Activated CD8-positive, alpha-beta memory T cell treated with anti-CD3 and anti-CD28 coated beads, Interleukin-2, amount 10 ng/mL, durations not matched to agents 7 days and 5 days (primary cell): ENCODE measurements at regions not wholly inside any gene's neighbourhood (a gene's known extent, or its start where the extent isn't known, plus 50 kb on each side); places are given as distances from the start of the nearest gene placed in this dataset.

Experiments used
- ATAC-seq: fragments of 150-1000 bp; cut with Tn5 transposase; one replicate; pipeline ENCODE4 v1.10.0; 2021; ENCODE audit warnings: moderate library complexity
- CTCF ChIA-PET: fragments of 350-600 bp; sonication (Branson Sonifier 250); formaldehyde crosslinking; loops from one replicate; lab custom pipeline; 2021; ENCODE audit warnings: antibody characterized with exemption; lab: Charles Lee
- DNase-seq: peaks from one replicate; pipeline ENCODE4 v3.0.0-alpha.2; 2020
- H3K27ac Mint-ChIP-seq: one replicate; pipeline ENCODE4 v1.8.0; 2021; ENCODE audit warnings: mild to moderate bottlenecking, mixed read lengths
- H3K27me3 Mint-ChIP-seq: one replicate; pipeline ENCODE4 v1.8.0; 2021; ENCODE audit warnings: mixed read lengths
- H3K36me3 Mint-ChIP-seq: one replicate; pipeline ENCODE4 v1.8.0; 2021; ENCODE audit warnings: mild to moderate bottlenecking, mixed read lengths
- H3K4me1 Mint-ChIP-seq: one replicate; pipeline ENCODE4 v1.8.0; 2021; ENCODE audit warnings: mixed read lengths
- H3K4me3 Mint-ChIP-seq: one replicate; pipeline ENCODE4 v1.8.0; 2021; ENCODE audit warnings: mild to moderate bottlenecking, moderate library complexity, mixed read lengths
- H3K9me3 Mint-ChIP-seq: one replicate; pipeline ENCODE4 v1.8.0; 2022; ENCODE audit warnings: low read depth, mixed read lengths

GRCh38 chr15:70395164-70395563 is 297.4 kb upstream of the TLE3 start:
- CTCF ChIA-PET = no interaction called here
- Mint-ChIP-seq H3K27me3 (peaks cover 21% of the 10 kb centered on the region), H3K4me3 (no peak overlapping the region), H3K27ac (no peak overlapping the region), H3K4me1 (no peaks in the 10 kb centered on the region), H3K9me3 (no peaks in the 10 kb centered on the region), H3K36me3 (no peaks in the 10 kb centered on the region)
- ATAC-seq = no peak
- no peak for DNase-seq

- H3K4me1 Mint-ChIP-seq = no peaks in the 10 kb centered on the region
- H3K27ac Mint-ChIP-seq = no peak overlapping the region
- no peaks in the 10 kb centered on the region for H3K36me3 Mint-ChIP-seq
- no peaks in the 10 kb centered on the region for H3K9me3 Mint-ChIP-seq
- DNase-seq (no peak), ATAC-seq (no peak)
- H3K27me3 Mint-ChIP-seq = peaks cover 16% of the 10 kb centered on the region
- CTCF ChIA-PET = no interaction called here
- H3K4me3 Mint-ChIP-seq = no peak overlapping the region
Measured at GRCh38 chr15:70390723-70391122, 293.0 kb upstream of the TLE3 start.

- no peaks in the 10 kb centered on the region for H3K9me3 Mint-ChIP-seq
- no peak overlapping the region for H3K27ac Mint-ChIP-seq
Measured at GRCh38 chr15:70387993-70388392, 290.3 kb upstream of the TLE3 start.

GRCh38 chr15:70387081-70387480 is 289.4 kb upstream of the TLE3 start:
- no peak overlapping the region for H3K27ac Mint-ChIP-seq
- H3K4me1 Mint-ChIP-seq = no peaks in the 10 kb centered on the region
- ATAC-seq (no peak), DNase-seq (peak; percentile 26)
- peaks cover 5% of the 10 kb centered on the region for H3K27me3 Mint-ChIP-seq
- no peak overlapping the region for H3K4me3 Mint-ChIP-seq
- no peaks in the 10 kb centered on the region for H3K36me3 Mint-ChIP-seq
- H3K9me3 Mint-ChIP-seq = peaks cover under 1% of the 10 kb centered on the region
- CTCF ChIA-PET = no interaction called here

More at GRCh38 chr15:70387993-70388392, 290.3 kb upstream of the TLE3 start:
- Mint-ChIP-seq H3K4me1 (no peaks in the 10 kb centered on the region), H3K27me3 (peaks cover 5% of the 10 kb centered on the region), H3K36me3 (no peaks in the 10 kb centered on the region), H3K4me3 (no peak overlapping the region)
- ATAC-seq (no peak), DNase-seq (no peak)
- CTCF ChIA-PET = interaction anchor here (1.2 kb wide), 1 partner anchor 79 kb away, joined by 3 read pairs; no protein-coding TSS in a partner anchor

- H3K4me3 Mint-ChIP-seq = no peak overlapping the region
- ATAC-seq = no peak
Measured at GRCh38 chr15:70385711-70386110, 288.0 kb upstream of the TLE3 start.

GRCh38 chr15:70385052-70385451 is 287.3 kb upstream of the TLE3 start:
- Mint-ChIP-seq H3K27ac (no peak overlapping the region), H3K4me3 (no peak overlapping the region), H3K4me1 (no peaks in the 10 kb centered on the region), H3K36me3 (no peaks in the 10 kb centered on the region), H3K27me3 (peaks cover 2% of the 10 kb centered on the region), H3K9me3 (peaks cover 3% of the 10 kb centered on the region)
- no peak for DNase-seq
- CTCF ChIA-PET = no interaction called here
- no peak for ATAC-seq

More at GRCh38 chr15:70385711-70386110, 288.0 kb upstream of the TLE3 start:
- no peaks in the 10 kb centered on the region for H3K36me3 Mint-ChIP-seq
- DNase-seq = no peak
- H3K4me1 Mint-ChIP-seq = no peaks in the 10 kb centered on the region
- CTCF ChIA-PET = no interaction called here
- peaks cover 2% of the 10 kb centered on the region for H3K27me3 Mint-ChIP-seq
- peaks cover 3% of the 10 kb centered on the region for H3K9me3 Mint-ChIP-seq
- no peak overlapping the region for H3K27ac Mint-ChIP-seq

- H3K27me3 Mint-ChIP-seq = peaks cover 2% of the 10 kb centered on the region
- peaks cover 3% of the 10 kb centered on the region for H3K9me3 Mint-ChIP-seq
- no peak overlapping the region for H3K4me3 Mint-ChIP-seq
- CTCF ChIA-PET = no interaction called here
- ATAC-seq (no peak), DNase-seq (no peak)
- no peak overlapping the region for H3K27ac Mint-ChIP-seq
- H3K4me1 Mint-ChIP-seq = no peaks in the 10 kb centered on the region
- no peaks in the 10 kb centered on the region for H3K36me3 Mint-ChIP-seq
Measured at GRCh38 chr15:70383856-70384255, 286.1 kb upstream of the TLE3 start.

GRCh38 chr15:70382762-70383458 is 285.2 kb upstream of the TLE3 start:
- Mint-ChIP-seq H3K36me3 (no peaks in the 10 kb centered on the region), H3K9me3 (peaks cover 3% of the 10 kb centered on the region), H3K27ac (no peak overlapping the region), H3K4me3 (no peak overlapping the region), H3K4me1 (no peaks in the 10 kb centered on the region), H3K27me3 (peaks cover 2% of the 10 kb centered on the region)
- no peak for ATAC-seq
- DNase-seq = peak; percentile 35
- CTCF ChIA-PET = no interaction called here

- Mint-ChIP-seq H3K36me3 (no peaks in the 10 kb centered on the region), H3K4me3 (no peak overlapping the region), H3K9me3 (peaks cover 3% of the 10 kb centered on the region), H3K27ac (no peak overlapping the region), H3K27me3 (peaks cover under 1% of the 10 kb centered on the region), H3K4me1 (no peaks in the 10 kb centered on the region)
- no peak for ATAC-seq
- no peak for DNase-seq
- CTCF ChIA-PET = no interaction called here
Measured at GRCh38 chr15:70382009-70382749, 284.5 kb upstream of the TLE3 start.

- Mint-ChIP-seq H3K27ac (no peak overlapping the region), H3K4me3 (no peak overlapping the region), H3K36me3 (no peaks in the 10 kb centered on the region), H3K4me1 (no peaks in the 10 kb centered on the region), H3K9me3 (peaks cover 3% of the 10 kb centered on the region), H3K27me3 (peaks cover 16% of the 10 kb centered on the region)
- DNase-seq = peak; percentile 31
- CTCF ChIA-PET = no interaction called here
- ATAC-seq = no peak
Measured at GRCh38 chr15:70379938-70380883, 282.5 kb upstream of the TLE3 start.

GRCh38 chr15:70379134-70379533 is 281.4 kb upstream of the TLE3 start:
- CTCF ChIA-PET = no interaction called here
- peaks cover 3% of the 10 kb centered on the region for H3K9me3 Mint-ChIP-seq
- H3K4me1 Mint-ChIP-seq = no peaks in the 10 kb centered on the region
- no peak overlapping the region for H3K27ac Mint-ChIP-seq
- H3K4me3 Mint-ChIP-seq = no peak overlapping the region
- ATAC-seq (no peak), DNase-seq (no peak)
- no peaks in the 10 kb centered on the region for H3K36me3 Mint-ChIP-seq
- peaks cover 21% of the 10 kb centered on the region for H3K27me3 Mint-ChIP-seq

- H3K36me3 Mint-ChIP-seq = no peaks in the 10 kb centered on the region
- ATAC-seq (no peak), DNase-seq (peak; percentile 35)
- no peak overlapping the region for H3K27ac Mint-ChIP-seq
- H3K4me3 Mint-ChIP-seq = no peak overlapping the region
- peaks cover 3% of the 10 kb centered on the region for H3K9me3 Mint-ChIP-seq
- peaks cover 29% of the 10 kb centered on the region for H3K27me3 Mint-ChIP-seq
- CTCF ChIA-PET = no interaction called here
- no peaks in the 10 kb centered on the region for H3K4me1 Mint-ChIP-seq
Measured at GRCh38 chr15:70378126-70379031, 280.7 kb upstream of the TLE3 start.
